A549 (cell line): ENCODE measurements at regions not wholly inside any gene's neighbourhood (a gene's known extent, or its start where the extent isn't known, plus 50 kb on each side); places are given as distances from the start of the nearest gene placed in this dataset.
"Not testable (repeated sequence)": the region's sequence is repeated elsewhere in the genome, so short reads cannot be mapped to it uniquely, and the experiment has no call there.

Experiments
- ATAC-seq, 2 experiments: fragments of 200-7000 bp in 1 of 2; fragments of >200 bp in 1 of 2; cut with Nextera tagmentation in 1 of 2; cut with Tn5 transposase in 1 of 2; 3 replicates each; pipeline versions ENCODE4 v1.8.0 to v1.9.1; 2018 to 2020; ENCODE audit warnings: mild to moderate bottlenecking in 1 of 2, moderate library complexity in 1 of 2
- CTCF ChIA-PET: fragments of 300-600 bp; sonication (Branson Sonifier 250); formaldehyde crosslinking; extraction: SDS; loops from one replicate; lab custom pipeline; 2021; ENCODE audit warnings: antibody characterized with exemption, inconsistent platforms; lab: Yijun Ruan, JAX
- POLR2A ChIA-PET: fragments of 350-600 bp; formaldehyde crosslinking; extraction: SDS; loops from one replicate; lab custom pipeline; 2021; ENCODE audit warnings: antibody characterized with exemption, inconsistent platforms; lab: Yijun Ruan, JAX
- DNase-seq, 2 experiments: peaks; one replicate each; pipeline versions ENCODE4 v3.0.0 to v3.0.0-alpha.2; 2011 to 2016; ENCODE audit warnings: low read depth in 1 of 2, low spot score in 1 of 2
- FAIRE-seq: peaks from 2 replicates; lab custom pipeline; 2011; peaks lifted over from hg19 to GRCh38; lab: Jason Lieb, UNC
- H3K27ac ChIP-seq, 2 experiments: fragments of >200 bp; sonication (Bioruptor Twin); formaldehyde crosslinking; 3 replicates each; pipeline ENCODE4 v1.5.1; 2016 to 2017
- H3K4me1 ChIP-seq: fragments of >200 bp; sonication (Bioruptor Twin); formaldehyde crosslinking; 3 replicates; pipeline ENCODE4 v1.6.1; 2016
- H3K4me2 ChIP-seq: fragments of >200 bp; sonication (Bioruptor Twin); formaldehyde crosslinking; 3 replicates; pipeline ENCODE4 v1.6.1; 2016
- H3K4me3 ChIP-seq: fragments of >200 bp; sonication (Bioruptor Twin); formaldehyde crosslinking; 3 replicates; pipeline ENCODE4 v1.5.1; 2016
- H3K9me3 ChIP-seq: fragments of >200 bp; sonication (Bioruptor Twin); formaldehyde crosslinking; 3 replicates; pipeline ENCODE4 v1.6.1; 2016
- BCL3 ChIP-seq: fragments of >200 bp; sonication (Bioruptor Twin); formaldehyde crosslinking; IDR thresholded peaks from 3 replicates; pipeline ENCODE4 v1.6.1; 2016
- CBX2 ChIP-seq: fragments of 200-600 bp; sonication (generic); IDR thresholded peaks from 2 replicates; pipeline ENCODE4 v1.6.1; 2016; ENCODE audit warnings: low read depth, mild to moderate bottlenecking, borderline replicate concordance
- CBX8 ChIP-seq: fragments of 200-600 bp; sonication (generic); IDR thresholded peaks from 2 replicates; pipeline ENCODE4 v1.6.1; 2016
- EHF ChIP-seq: fragments of 250-450 bp; sonication (Bioruptor Pico); IDR thresholded peaks from 2 replicates; pipeline ENCODE4 v1.5.0; 2020; ENCODE audit warnings: mild to moderate bottlenecking
- ESRRA ChIP-seq: fragments of 150-350 bp; IDR thresholded peaks from 2 replicates; pipeline ENCODE4 v1.6.1; 2014; ENCODE audit warnings: mild to moderate bottlenecking, low read length, borderline replicate concordance
- HEYL ChIP-seq: fragments of 250-450 bp; sonication (Bioruptor Pico); IDR thresholded peaks from 2 replicates; pipeline ENCODE4 v1.8.0; 2021; ENCODE audit warnings: mild to moderate bottlenecking, moderate library complexity
- HMGXB4 ChIP-seq: fragments of 250-450 bp; sonication (Bioruptor Pico); IDR thresholded peaks from 2 replicates; pipeline ENCODE4 v1.5.0; 2021; ENCODE audit warnings: mild to moderate bottlenecking, moderate library complexity, borderline replicate concordance
- HOXB13 ChIP-seq: fragments of 250-450 bp; sonication (Bioruptor Pico); IDR thresholded peaks from 2 replicates; pipeline ENCODE4 v1.5.0; 2020; ENCODE audit warnings: low read depth, mild to moderate bottlenecking, moderate library complexity
- JUN ChIP-seq, 2 experiments: fragments of >200 bp; sonication (Bioruptor Twin); formaldehyde crosslinking; IDR thresholded peaks; 2 replicates in 1 of 2; 3 replicates in 1 of 2; pipeline ENCODE4 v1.6.1; 2016 to 2017
- KDM1A ChIP-seq: fragments of 200-600 bp; sonication (generic); IDR thresholded peaks from 2 replicates; pipeline ENCODE4 v1.6.1; 2016; ENCODE audit warnings: low read depth, mild to moderate bottlenecking
- MAFK ChIP-seq: fragments of 450-650 bp; IDR thresholded peaks from 2 replicates; pipeline ENCODE4 v1.6.1; 2014; ENCODE audit not compliant: partially characterized antibody
- POLR2A ChIP-seq: IDR thresholded peaks from 2 replicates; pipeline ENCODE4 v1.6.1; 2012; ENCODE audit warnings: mild to moderate bottlenecking, low read length
- RAD21 ChIP-seq, 2 experiments: fragments of >200 bp in 1 of 2; sonication (Bioruptor Twin) in 1 of 2; formaldehyde crosslinking in 1 of 2; IDR thresholded peaks in 1 of 2; conservative IDR thresholded peaks in 1 of 2; 2 replicates in 1 of 2; 3 replicates in 1 of 2; pipeline ENCODE4 v1.6.1; 2012 to 2018; ENCODE audit warnings: inconsistent platforms in 1 of 2
- RARB ChIP-seq: fragments of 250-450 bp; sonication (Bioruptor Pico); IDR thresholded peaks from 2 replicates; pipeline ENCODE4 v1.8.0; 2021; ENCODE audit warnings: mild to moderate bottlenecking, moderate library complexity
- TFCP2L1 ChIP-seq: fragments of 250-450 bp; sonication (Bioruptor Pico); IDR thresholded peaks from 2 replicates; pipeline ENCODE4 v1.5.0; 2021; ENCODE audit warnings: mild to moderate bottlenecking
- TP53 ChIP-seq: fragments of 250-450 bp; sonication (Bioruptor Pico); IDR thresholded peaks from 2 replicates; pipeline ENCODE4 v1.5.0; 2021; ENCODE audit warnings: mild to moderate bottlenecking, moderate library complexity
- ZC3H11A ChIP-seq: fragments of 450-650 bp; IDR thresholded peaks from 2 replicates; pipeline ENCODE4 v1.6.1; 2014; ENCODE audit warnings: antibody characterized with exemption, mild to moderate bottlenecking
- WGBS: methylation state at CpG from one replicate; pipeline ENCODE4 v1.1.6; 2017; ENCODE audit errors: missing lambda C conversion rate; 5-methylcytosine and 5-hydroxymethylcytosine counted together
- TF ChIP-seq, protein P1 (sequence below): fragments of 450-650 bp; IDR thresholded peaks from 2 replicates; pipeline ENCODE4 v1.6.1; 2014; ENCODE audit warnings: antibody characterized with exemption
- TF ChIP-seq, protein P2 (sequence below): fragments of 250-450 bp; sonication (Bioruptor Pico); IDR thresholded peaks from 2 replicates; pipeline ENCODE4 v1.5.0; 2020; ENCODE audit warnings: low read depth, mild to moderate bottlenecking, moderate library complexity

DNA sequence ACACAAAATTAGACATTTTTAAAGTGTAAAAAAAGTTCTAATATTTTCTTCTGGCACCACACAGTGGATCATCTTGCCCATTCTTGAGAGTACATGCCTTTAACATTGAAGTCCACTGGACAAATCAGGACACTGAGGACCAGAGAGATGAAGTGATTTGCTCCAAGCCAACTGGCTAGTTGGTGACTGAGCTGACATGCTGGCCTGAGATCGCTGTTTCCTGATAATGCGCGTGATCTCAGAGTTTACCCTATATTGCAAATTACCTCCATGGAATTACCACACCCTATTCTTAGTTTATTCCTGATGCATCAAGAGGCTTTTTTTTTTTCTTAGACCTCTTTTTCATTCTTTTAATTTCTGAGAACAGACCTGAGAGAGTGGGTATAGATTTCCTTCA is 432.8 kb downstream of the CD83 start:
- DNase-seq (no peak), ATAC-seq (no peak), FAIRE-seq (no peak)
- Histone ChIP-seq H3K27ac (no peak overlapping the region), H3K4me1 (no peaks in the 10 kb centered on the region), H3K4me3 (no peak overlapping the region), H3K9me3 (no peaks in the 10 kb centered on the region), H3K4me2 (no peak overlapping the region)
- ChIA-PET CTCF (no interaction called here), POLR2A (no interaction called here)
- 93% methylated on average over 3 of the region's 3 CpGs for WGBS
- TF ChIP-seq, protein P1, sequence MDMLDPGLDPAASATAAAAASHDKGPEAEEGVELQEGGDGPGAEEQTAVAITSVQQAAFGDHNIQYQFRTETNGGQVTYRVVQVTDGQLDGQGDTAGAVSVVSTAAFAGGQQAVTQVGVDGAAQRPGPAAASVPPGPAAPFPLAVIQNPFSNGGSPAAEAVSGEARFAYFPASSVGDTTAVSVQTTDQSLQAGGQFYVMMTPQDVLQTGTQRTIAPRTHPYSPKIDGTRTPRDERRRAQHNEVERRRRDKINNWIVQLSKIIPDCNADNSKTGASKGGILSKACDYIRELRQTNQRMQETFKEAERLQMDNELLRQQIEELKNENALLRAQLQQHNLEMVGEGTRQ, result no peak
- TF ChIP-seq RAD21 (conservative IDR thresholded peaks at IDR 0.05 in 1 of 2, IDR thresholded peaks at IDR 0.05 in 1 of 2) (no peak), ZC3H11A (no peak), HMGXB4 (CRISPR knock-in tag) (no peak), CBX8 (no peak), HEYL (no peak), EHF (CRISPR knock-in tag) (no peak), ESRRA (no peak), POLR2A (no peak)

GRCh38 chr6:14550822-14551221 is 433.2 kb downstream of the CD83 start:
- TF ChIP-seq HOXB13 (no peak), MAFK (peak; percentile 28)
- TF ChIP-seq, protein P1, result no peak
- TF ChIP-seq, all 56 proteins: peak for 1
- Histone ChIP-seq H3K9me3 (no peaks in the 10 kb centered on the region), H3K4me2 (no peak overlapping the region), H3K27ac (0 out of 6 replicates have a peak overlapping the region, but pooled peaks of 1 of the 2 experiments have one; percentile 43), H3K4me1 (no peaks in the 10 kb centered on the region), H3K4me3 (no peak overlapping the region)
- CTCF ChIA-PET, result no interaction called here
- DNase-seq (no peak), FAIRE-seq (no peak), ATAC-seq (no peak)
- 61% methylated on average over 3 of the region's 3 CpGs for WGBS
- POLR2A ChIA-PET, result no interaction called here

DNA sequence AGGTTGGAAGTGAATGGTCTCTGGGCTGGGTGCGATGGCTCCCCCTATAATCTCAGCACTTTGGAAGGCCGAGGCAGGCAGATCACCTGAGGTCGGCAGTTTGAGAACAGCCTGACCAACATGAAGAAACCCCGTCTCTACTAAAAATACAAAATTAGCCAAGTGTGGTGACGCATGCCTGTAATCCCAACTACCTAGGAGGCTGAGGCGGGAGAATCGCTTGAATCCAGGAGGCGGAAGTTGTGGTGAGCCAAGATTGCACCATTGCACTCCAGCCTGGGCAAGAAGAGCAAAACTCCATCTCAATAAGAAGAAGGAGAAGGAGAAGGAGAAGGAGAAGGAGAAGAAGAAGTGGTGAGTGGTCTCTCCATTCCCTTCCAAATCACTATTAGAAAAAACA is 434.0 kb downstream of the CD83 start:
- CTCF ChIA-PET, result interaction anchor here (1.0 to 1.1 kb wide), 2 partner anchors 14 to 42 kb away, joined by 3 read pairs; no protein-coding TSS in a partner anchor
- H3K4me3 ChIP-seq, FAIRE-seq, DNase-seq, ATAC-seq, H3K27ac ChIP-seq, H3K4me1 ChIP-seq, H3K4me2 ChIP-seq, POLR2A ChIA-PET, H3K9me3 ChIP-seq: not testable (repeated sequence)
- WGBS, result 95% methylated on average over 8 of the region's 8 CpGs

DNA sequence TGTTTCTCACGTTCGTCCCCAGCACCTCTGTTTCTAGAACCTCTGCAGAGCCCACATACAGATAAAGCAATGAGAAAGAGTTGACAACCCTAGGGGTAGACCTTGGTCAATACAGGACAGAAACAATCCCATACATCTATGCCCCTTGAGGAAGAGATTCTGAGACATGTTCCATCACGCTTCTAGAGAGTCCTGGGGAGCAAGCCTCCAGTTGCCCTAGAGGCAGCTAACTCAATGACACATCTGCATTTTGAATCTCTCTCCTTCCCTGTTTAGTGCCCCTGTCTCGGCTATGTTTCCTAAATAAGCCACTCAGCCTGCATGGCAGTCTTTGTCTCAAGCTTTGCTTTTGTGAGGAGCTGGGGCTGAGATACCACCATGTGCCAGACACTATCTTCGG is 435.3 kb downstream of the CD83 start:
- WGBS, result 91% methylated on average over 5 of the region's 5 CpGs

More for the DNA sequence above, 435.3 kb downstream of the CD83 start:
- no peak overlapping the region for H3K27ac ChIP-seq
- no peak overlapping the region for H3K4me2 ChIP-seq
- H3K4me3 ChIP-seq, result no peak overlapping the region
- FAIRE-seq (no peak), ATAC-seq (no peak), DNase-seq (no peak)
- no peaks in the 10 kb centered on the region for H3K9me3 ChIP-seq
- no peak for TF ChIP-seq TFCP2L1 (CRISPR knock-in tag)
- TF ChIP-seq, protein P2, sequence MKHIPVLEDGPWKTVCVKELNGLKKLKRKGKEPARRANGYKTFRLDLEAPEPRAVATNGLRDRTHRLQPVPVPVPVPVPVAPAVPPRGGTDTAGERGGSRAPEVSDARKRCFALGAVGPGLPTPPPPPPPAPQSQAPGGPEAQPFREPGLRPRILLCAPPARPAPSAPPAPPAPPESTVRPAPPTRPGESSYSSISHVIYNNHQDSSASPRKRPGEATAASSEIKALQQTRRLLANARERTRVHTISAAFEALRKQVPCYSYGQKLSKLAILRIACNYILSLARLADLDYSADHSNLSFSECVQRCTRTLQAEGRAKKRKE (CRISPR knock-in tag), result no peak
- TF ChIP-seq KDM1A, result no peak
- TF ChIP-seq CBX8, result no peak
- TF ChIP-seq RARB (CRISPR knock-in tag), result no peak
- TF ChIP-seq BCL3, result no peak
- no peak for TF ChIP-seq CBX2
- TF ChIP-seq JUN (IDR thresholded peaks at IDR 0.05), result no peak
- TF ChIP-seq TP53 (CRISPR knock-in tag), result no peak
- ChIA-PET POLR2A (no interaction called here), CTCF (interaction anchor here (0.6 to 1.0 kb wide), 3 partner anchors 41 to 488 kb away, joined by 3 to 4 read pairs (median 3); no protein-coding TSS in a partner anchor)
- H3K4me1 ChIP-seq, result peaks cover 8% of the 10 kb centered on the region; the same call in 2 of the 3 replicates
